ENCODE measurements at regions not wholly inside any gene's neighbourhood (a gene's known extent, or its start where the extent isn't known, plus 50 kb on each side); places are given as distances from the start of the nearest gene placed in this dataset.
"Not testable (repeated sequence)": the region's sequence is repeated elsewhere in the genome, so short reads cannot be mapped to it uniquely, and the experiment has no call there.

- not testable (repeated sequence) for DNase-seq (ENCODE audit: low read depth); H3K4me3 ChIP-seq (ENCODE audit: low read depth, low read length)
- TF ChIP-seq CTCF (conservative IDR thresholded peaks at IDR 0.05; ENCODE audit: low read depth, low read length), result peak; percentile 15
Observed at GRCh38 chr9:85792057-85792456, 50.3 kb upstream of the AGTPBP1 start.

GRCh38 chr9:85802978-85803695, 61.4 kb upstream of the AGTPBP1 start:
- not testable (repeated sequence) for DNase-seq (ENCODE audit: low read depth); H3K4me3 ChIP-seq (ENCODE audit: low read depth, low read length)

DNA sequence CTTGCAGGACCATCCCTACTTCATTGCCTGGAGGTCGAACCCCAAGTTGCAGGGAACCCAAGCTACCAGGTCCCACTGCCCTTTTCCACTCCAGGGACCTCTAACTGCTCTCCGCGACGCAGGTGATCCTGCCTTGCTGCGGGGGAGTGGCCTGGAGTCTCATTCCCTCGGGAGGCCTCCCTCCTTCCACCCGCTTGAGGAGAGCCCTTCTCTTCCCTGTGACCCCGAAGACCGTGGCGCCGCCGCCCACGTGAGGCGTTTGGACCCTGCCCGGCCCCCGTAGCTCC, 63.0 kb upstream of the AGTPBP1 start:
- DNase-seq (ENCODE audit: low read depth), result not testable (repeated sequence)
- H3K4me3 ChIP-seq (ENCODE audit: low read depth, low read length), result peak overlapping the region; percentile 70

- peak; percentile 56 for DNase-seq (ENCODE audit: low read depth)
- H3K4me3 ChIP-seq (ENCODE audit: low read depth, low read length), result peak overlapping the region; percentile 70
Observed at GRCh38 chr9:85805134-85806005, 63.6 kb upstream of the AGTPBP1 start.

GRCh38 chr9:85808329-85808728, 66.6 kb upstream of the AGTPBP1 start:
- not testable (repeated sequence) for DNase-seq (ENCODE audit: low read depth); H3K4me3 ChIP-seq (ENCODE audit: low read depth, low read length)

- DNase-seq (ENCODE audit: low read depth); H3K4me3 ChIP-seq (ENCODE audit: low read depth, low read length): not testable (repeated sequence)
Observed at GRCh38 chr9:85813388-85813787, 71.6 kb upstream of the AGTPBP1 start.

DNA sequence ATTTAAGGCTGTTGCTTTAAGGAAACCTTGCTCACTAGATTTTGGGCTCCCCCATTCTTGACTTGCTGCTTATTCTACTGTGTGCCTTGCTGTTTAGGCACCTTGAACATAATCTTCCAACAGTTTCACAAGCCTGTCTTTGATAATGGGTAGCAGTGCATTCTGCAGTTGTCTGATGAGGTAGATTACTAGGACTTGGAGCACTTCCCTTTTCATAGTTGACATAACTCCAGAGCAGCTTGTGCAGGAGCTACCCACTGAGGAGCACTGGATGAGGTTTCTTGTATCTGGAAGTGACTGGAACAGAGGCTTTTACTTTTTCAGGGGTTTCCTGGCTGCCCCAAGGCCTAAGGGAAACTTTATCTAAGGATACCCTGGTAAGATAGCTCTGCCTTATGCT, 73.0 kb upstream of the AGTPBP1 start:
- H3K4me3 ChIP-seq (ENCODE audit: low read depth, low read length), result not testable (repeated sequence)
- peak; percentile 32 for DNase-seq (ENCODE audit: low read depth)

GRCh38 chr9:85818971-85819370, 77.2 kb upstream of the AGTPBP1 start:
- not testable (repeated sequence) for H3K4me3 ChIP-seq (ENCODE audit: low read depth, low read length)
- TF ChIP-seq CTCF (conservative IDR thresholded peaks at IDR 0.05; ENCODE audit: low read depth, low read length), result peak; percentile 37
- DNase-seq (ENCODE audit: low read depth), result peak; percentile 51

DNA sequence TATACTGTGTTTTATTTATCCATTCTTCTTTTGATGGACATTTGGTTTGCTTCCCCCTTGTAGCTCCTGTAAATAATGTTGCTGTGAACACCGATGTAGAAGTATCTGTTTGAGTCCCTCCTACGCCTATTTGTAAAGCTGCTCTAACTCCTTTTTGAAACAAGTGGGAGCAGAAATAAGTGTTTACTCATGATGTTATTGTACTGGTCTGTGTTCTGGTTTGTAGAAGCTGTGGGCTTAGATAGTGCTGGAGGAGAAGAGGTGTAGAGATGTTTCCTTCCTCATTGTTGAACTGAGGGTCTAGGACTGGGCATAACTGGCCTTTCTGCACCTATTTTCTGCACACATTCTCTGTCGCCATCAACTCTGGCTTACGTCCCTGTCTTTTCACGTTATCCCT, 78.8 kb upstream of the AGTPBP1 start:
- not testable (repeated sequence) for H3K4me3 ChIP-seq (ENCODE audit: low read depth, low read length); DNase-seq (ENCODE audit: low read depth)

DNA sequence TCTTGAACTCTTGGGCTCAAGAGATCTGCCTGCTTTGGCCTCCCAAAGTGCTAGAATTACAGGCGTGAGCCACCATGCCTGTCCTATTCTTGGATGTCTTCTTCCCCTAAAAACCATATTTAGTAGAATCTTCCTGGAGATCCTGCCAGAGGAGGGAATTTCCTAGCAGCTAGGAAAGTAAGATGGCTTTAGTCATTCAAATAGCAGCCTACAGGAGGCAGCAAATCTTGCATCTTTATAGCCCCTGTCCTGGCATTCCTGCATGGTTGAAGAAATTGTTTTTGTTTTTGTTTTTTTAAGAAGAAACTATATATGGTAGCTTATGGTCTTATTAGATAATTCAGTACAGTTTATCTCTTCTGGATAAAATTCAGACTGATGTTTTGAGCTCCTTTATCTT, 83.2 kb upstream of the AGTPBP1 start:
- peak; percentile 65 for DNase-seq (ENCODE audit: low read depth)
- TF ChIP-seq CTCF (conservative IDR thresholded peaks at IDR 0.05; ENCODE audit: low read depth, low read length), result peak; percentile 68
- H3K4me3 ChIP-seq (ENCODE audit: low read depth, low read length), result not testable (repeated sequence)

- not testable (repeated sequence) for DNase-seq (ENCODE audit: low read depth); H3K4me3 ChIP-seq (ENCODE audit: low read depth, low read length)
Observed at GRCh38 chr9:85834591-85834990, 92.8 kb upstream of the AGTPBP1 start.

- DNase-seq (ENCODE audit: low read depth), result peak; percentile 33
- not testable (repeated sequence) for H3K4me3 ChIP-seq (ENCODE audit: low read depth, low read length)
Observed at GRCh38 chr9:85843949-85844348, 97.0 kb upstream of the NAA35 start.

DNA sequence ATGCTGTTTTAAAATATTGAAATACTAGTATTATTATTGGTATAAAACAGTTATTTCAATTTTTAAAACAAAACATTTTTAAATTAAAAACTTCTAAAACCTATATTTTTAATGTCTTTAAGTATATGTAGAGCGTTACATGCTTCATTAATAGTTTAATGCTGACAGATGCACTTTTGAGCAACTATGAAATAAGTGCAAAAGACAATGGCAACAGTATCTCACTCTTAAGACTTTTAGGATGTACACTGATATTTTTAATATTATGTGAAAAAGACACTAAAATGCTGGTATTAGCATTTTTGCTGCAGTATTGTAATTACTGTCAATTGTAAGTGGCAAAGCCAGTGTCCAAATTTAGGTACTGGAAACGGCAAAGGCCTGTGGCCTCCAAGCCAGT, 93.2 kb upstream of the NAA35 start:
- DNase-seq (ENCODE audit: low read depth); H3K4me3 ChIP-seq (ENCODE audit: low read depth, low read length): not testable (repeated sequence)
